ENCODE measurements at regions not wholly inside any gene's neighbourhood (a gene's known extent, or its start where the extent isn't known, plus 50 kb on each side); places are given as distances from the start of the nearest gene placed in this dataset.

DNA sequence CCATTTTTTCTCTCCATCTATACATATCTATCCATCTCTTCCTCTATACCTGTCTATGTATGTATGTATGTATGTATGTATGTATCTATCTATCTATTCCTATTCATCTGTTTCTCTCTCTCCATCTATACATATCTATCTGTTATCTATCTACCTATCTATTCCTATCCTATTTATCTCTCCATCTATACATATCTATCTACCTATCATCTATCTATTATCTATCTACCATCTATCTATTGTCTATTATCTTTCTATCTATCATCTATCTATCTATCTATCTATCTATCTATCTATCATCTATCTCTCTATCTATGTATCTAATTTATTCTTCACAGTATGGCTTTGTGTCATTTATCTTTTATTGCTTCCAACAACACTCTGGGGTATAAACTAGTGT, 1124.4 kb downstream of the TYW1 start:
- TF ChIP-seq, protein P1, sequence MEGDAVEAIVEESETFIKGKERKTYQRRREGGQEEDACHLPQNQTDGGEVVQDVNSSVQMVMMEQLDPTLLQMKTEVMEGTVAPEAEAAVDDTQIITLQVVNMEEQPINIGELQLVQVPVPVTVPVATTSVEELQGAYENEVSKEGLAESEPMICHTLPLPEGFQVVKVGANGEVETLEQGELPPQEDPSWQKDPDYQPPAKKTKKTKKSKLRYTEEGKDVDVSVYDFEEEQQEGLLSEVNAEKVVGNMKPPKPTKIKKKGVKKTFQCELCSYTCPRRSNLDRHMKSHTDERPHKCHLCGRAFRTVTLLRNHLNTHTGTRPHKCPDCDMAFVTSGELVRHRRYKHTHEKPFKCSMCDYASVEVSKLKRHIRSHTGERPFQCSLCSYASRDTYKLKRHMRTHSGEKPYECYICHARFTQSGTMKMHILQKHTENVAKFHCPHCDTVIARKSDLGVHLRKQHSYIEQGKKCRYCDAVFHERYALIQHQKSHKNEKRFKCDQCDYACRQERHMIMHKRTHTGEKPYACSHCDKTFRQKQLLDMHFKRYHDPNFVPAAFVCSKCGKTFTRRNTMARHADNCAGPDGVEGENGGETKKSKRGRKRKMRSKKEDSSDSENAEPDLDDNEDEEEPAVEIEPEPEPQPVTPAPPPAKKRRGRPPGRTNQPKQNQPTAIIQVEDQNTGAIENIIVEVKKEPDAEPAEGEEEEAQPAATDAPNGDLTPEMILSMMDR (IDR thresholded peaks at IDR 0.05): no peak
- TF ChIP-seq POLR2A (IDR thresholded peaks at IDR 0.05): no peak
